ENCODE measurements at regions not wholly inside any gene's neighbourhood (a gene's known extent, or its start where the extent isn't known, plus 50 kb on each side); places are given as distances from the start of the nearest gene placed in this dataset.
"Not testable (repeated sequence)": the region's sequence is repeated elsewhere in the genome, so short reads cannot be mapped to it uniquely, and the experiment has no call there.

DNA sequence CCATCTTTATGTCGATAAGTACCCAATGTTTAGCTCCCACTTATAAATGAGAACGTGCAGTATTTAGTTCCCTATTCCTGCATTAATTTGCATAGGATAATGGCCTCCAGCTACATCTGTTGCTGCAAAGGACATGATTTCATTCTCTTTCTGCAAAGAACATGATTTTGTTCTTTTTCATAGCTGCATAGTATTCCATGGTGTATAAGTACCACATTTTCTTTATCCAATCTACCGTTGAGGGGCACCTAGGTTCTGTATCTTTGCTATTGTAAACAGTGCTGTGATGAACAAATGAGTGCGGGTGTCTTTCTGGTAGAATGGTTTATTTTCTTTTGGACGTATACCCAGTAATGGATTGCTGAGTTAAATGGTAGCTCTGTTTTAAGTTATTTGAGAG lies 63.0 kb downstream of the HLX start:
- DNase-seq: no peak

- DNase-seq: not testable (repeated sequence)
Measured at GRCh38 chr1:220942914-220943313, 63.7 kb downstream of the HLX start.

GRCh38 chr1:220943319-220943996 lies 64.2 kb downstream of the HLX start:
- no peak for DNase-seq

- no peak for DNase-seq
Measured at GRCh38 chr1:220950576-220950975, 71.3 kb downstream of the HLX start.

GRCh38 chr1:220952961-220953643 lies 73.9 kb downstream of the HLX start:
- DNase-seq: no peak

DNA sequence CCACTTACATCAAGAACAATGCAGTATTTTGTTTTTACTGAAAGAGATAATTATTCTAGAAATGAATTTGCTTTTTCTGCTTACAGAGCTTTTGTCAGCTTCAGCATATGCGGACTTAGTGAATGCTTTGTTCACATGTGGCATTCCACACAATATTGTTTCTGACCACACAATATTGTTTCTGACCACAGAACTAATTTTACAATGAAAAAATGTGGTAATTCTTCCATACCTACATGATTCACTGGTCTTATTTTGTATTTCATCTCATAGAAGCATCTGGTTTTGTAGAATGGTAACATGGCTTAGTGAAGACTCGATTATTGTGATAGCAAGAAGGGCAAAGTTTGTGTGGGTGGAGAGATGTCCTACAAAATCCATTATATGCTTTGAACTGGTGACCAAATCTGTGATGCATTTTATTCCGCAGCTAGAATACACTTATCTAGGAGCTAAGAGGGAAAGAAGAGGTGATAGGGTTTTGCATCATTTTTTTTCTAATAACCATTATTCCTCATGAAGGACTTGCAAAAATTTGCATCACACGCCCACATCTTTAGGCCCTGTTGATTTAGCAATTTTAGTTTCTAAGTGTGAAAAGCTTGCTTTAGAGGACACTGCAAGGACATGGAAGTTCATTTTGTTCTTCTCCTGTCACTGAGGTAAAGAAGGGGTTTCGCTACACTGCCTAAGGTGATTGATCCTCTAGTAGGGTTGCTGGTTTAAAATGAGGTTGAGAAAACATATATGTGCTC lies 75.3 kb downstream of the HLX start:
- no peak for DNase-seq

DNA sequence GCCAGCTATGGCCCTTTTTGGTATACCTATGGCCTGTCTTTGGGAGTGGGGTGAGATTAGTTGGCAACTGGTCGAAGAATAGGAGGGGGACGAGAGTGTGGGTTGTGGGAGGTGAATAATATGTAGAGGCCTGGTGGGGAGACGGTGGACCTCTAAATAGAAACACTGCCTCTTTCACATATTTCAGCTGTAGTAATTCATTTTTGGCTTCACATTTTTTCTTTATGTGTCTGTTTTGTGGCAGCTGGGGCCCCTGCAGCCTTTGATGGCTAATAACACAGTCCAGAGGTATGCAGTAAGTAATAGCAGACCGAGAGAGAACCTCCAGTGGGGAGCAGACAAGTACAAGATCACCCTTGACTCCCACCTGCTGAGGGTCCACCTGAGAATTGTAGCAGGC lies 75.9 kb downstream of the HLX start:
- DNase-seq: no peak

GRCh38 chr1:220956501-220957232 lies 77.4 kb downstream of the HLX start:
- no peak for DNase-seq

DNA sequence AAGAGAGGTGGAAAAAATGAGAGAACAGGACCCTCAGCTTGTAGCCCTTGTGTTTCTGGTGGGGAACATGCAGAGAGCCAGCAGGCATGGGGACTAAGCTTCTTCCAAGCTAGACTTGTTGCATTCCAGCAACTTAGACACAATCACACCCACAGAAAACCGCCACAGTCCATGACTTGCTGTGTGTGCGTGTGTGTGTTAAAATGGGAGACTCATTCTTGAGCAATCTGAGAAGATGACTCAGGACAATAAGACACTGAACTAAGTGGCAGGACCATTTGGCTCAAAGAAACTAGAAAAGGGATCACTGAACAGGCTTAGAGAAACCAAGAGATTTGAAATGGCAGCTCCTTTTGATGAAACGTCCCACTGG lies 78.0 kb downstream of the HLX start:
- no peak for DNase-seq

DNA sequence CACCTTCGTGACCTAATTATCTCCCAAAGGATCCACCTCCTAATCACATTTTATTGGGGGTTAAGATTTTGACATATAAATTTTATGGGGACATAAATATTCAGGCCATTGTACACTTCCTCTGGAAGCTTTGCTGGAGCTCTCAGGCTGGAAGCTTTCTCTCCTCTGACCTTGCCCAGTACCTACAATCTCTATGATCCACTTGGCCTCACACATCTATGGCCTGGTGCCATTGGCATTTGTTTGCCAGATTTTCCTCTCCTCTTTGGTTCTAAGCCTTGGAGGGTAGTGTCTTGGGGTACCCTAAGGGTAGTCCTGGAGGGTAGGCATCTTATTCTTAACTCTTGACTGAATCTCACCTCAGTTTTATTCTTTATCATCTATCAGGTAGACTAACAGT lies 79.0 kb downstream of the HLX start:
- no peak for DNase-seq

DNA sequence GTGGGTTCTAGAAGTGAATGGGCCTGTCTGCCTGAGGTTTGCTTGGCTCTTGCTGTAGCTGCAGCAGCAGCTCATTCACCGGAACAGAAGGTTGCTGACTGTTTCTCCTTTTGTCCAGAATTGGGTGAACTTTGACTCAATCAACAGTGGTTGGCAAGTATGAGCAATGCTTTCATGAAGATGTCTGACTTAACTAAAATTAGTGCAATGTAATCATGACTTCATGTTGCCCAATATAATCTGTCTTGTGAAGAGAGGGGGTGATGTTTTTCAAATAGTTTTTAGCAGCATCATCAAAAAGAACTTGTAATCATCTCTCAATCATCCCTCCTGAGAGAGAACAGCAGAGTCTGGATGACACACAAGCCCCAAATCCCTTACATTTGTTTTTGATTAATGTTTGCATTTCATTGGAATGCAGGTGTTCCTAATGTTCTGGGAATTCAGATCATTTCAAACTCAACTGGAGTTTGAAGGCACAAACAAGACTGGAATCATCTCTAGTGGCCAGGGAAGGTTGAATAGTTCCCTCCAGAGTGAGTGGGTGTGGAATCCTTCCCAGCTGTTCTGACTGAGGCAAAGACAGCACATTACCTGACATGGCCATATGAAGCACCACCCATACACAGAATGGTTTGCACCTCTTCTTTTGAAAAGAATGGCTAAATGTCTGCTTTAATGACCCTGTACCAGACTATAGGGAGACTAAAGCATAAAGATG lies 82.9 kb downstream of the HLX start:
- DNase-seq: no peak

DNA sequence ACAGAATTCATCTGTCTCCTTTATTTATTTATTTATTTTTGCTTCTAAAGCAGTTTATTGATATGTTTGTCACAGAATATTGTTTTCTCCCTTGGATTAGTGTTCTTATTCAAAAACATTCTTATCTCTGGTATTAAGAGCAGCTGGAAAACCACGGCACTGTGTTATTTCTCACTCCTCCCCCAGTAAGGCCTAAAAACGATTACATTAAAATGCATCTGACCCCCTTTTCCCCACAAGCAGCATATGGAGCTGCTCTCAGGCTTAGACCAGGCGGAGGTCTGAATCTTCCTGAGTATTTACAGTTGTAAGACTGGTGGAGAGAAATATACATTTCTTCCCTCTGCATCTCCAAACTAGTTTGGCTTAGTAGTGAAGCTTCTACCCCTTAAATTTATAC lies 86.8 kb downstream of the HLX start:
- no peak for DNase-seq

DNA sequence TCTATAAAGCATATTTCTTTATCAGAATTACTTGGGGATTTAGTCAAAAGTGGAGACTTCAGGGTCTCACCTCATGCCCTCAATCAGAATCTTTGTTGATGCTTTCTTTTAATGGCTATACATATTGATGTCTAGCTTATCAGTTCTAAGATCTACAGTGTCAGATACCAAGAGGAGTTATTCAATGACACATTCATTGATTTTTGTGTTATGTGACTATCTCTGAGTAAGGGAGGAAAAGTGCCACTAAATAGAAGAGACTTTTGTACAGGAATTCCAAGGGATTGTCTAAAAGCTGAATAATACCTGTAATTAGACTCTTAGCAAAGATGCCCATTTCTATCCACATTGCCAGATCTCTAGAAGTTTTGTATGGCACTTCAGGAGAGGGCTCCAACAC lies 87.2 kb downstream of the HLX start:
- no peak for DNase-seq

- DNase-seq: no peak
Measured at GRCh38 chr1:220966881-220967611, 87.8 kb downstream of the HLX start.

GRCh38 chr1:220967911-220968310 lies 88.7 kb downstream of the HLX start:
- DNase-seq: no peak

- DNase-seq: not testable (repeated sequence)
Measured at GRCh38 chr1:220969281-220969680, 90.0 kb downstream of the HLX start.

DNA sequence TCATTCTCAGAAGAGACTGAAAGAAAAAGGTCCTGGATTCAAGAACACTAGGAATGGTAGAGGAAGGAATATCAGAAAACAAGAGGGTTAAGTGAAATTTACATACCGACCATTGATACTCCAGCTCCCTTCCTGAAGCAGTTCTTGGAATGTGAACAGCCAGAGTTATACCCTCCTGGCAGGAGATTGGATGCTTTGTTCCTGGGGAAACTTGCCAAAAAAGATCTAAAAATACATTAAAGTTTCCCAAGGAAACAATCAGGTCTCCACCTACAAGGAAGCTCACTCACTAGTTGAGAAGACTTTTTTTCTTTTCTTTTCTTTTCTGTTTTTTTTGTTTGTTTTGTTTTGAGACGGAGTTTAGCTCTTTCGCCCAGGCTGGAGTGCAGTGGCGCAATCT lies 91.1 kb downstream of the HLX start:
- no peak for DNase-seq

- no peak for DNase-seq
Measured at GRCh38 chr1:220971221-220971620, 92.0 kb downstream of the HLX start.

- no peak for DNase-seq
Measured at GRCh38 chr1:220974431-220974830, 95.2 kb downstream of the HLX start.

DNA sequence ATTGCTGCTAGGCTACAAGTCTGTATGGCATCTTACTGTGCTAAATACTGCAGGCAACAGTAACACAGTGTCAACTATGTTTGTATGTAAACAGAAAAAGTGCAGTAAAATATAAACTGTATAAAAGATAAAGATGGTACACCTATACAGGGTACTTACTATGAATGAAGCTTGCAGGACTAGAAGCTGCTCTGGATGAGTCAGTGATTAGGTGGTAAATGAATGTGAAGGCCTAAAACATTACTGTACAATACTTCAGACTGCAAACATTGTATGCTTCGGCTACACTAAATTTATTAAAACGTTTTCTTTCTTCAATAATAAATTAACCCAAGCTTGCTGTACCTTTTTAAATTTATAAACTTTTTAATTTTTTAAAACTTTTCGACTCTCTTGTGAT lies 97.1 kb downstream of the HLX start:
- no peak for DNase-seq

DNA sequence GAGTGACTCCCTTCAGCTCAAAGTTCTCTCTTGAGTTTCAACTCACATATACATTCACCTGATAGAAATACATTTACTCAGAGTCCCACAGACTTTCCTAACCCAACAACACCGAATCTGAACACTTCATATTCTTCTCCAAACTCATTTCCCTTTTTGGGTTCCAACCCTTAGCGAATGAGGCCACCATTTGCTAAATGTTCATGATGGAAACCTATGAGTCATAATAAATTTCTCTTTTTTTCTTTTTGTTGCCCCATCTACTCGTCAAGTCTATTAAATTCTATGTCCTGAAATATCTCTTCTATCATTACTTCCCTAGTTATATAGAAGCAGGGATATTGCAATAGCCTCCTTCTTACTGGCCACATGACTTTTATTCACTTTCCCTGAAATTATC lies 100.1 kb downstream of the HLX start:
- no peak for DNase-seq

- no peak for DNase-seq
Measured at GRCh38 chr1:220982686-220983085, 103.4 kb downstream of the HLX start.

Data from NCI-H2029 treated with DMSO at 0.1 percent for 48 hours (cell line).